OCI-LY1 (cell line): ENCODE measurements at regions not wholly inside any gene's neighbourhood (a gene's known extent, or its start where the extent isn't known, plus 50 kb on each side); places are given as distances from the start of the nearest gene placed in this dataset.

Experiments
- EZH2 ChIP-seq: fragments of 200-600 bp; sonication (generic), shearing (Covaris generic); IDR thresholded peaks from 2 replicates; pipeline ENCODE4 v1.8.0; 2017; ENCODE audit warnings: borderline replicate concordance, mixed run types, mild to moderate bottlenecking, antibody characterized with exemption, low read length, moderate library complexity, mixed read lengths
- TF ChIP-seq, protein P1 (sequence below): fragments of 200-600 bp; sonication (generic), shearing (Covaris generic); IDR thresholded peaks from 2 replicates; pipeline ENCODE4 v1.5.1; 2017; ENCODE audit warnings: mild to moderate bottlenecking, antibody characterized with exemption, low read length, moderate library complexity, mixed read lengths

- no peak for TF ChIP-seq EZH2
- TF ChIP-seq, protein P1, sequence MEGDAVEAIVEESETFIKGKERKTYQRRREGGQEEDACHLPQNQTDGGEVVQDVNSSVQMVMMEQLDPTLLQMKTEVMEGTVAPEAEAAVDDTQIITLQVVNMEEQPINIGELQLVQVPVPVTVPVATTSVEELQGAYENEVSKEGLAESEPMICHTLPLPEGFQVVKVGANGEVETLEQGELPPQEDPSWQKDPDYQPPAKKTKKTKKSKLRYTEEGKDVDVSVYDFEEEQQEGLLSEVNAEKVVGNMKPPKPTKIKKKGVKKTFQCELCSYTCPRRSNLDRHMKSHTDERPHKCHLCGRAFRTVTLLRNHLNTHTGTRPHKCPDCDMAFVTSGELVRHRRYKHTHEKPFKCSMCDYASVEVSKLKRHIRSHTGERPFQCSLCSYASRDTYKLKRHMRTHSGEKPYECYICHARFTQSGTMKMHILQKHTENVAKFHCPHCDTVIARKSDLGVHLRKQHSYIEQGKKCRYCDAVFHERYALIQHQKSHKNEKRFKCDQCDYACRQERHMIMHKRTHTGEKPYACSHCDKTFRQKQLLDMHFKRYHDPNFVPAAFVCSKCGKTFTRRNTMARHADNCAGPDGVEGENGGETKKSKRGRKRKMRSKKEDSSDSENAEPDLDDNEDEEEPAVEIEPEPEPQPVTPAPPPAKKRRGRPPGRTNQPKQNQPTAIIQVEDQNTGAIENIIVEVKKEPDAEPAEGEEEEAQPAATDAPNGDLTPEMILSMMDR, result no peak
These were observed 256.6 kb downstream of the ZWINT start for GRCh38 chr10:56104487-56104886.
